ENCODE measurements at regions not wholly inside any gene's neighbourhood (a gene's known extent, or its start where the extent isn't known, plus 50 kb on each side); places are given as distances from the start of the nearest gene placed in this dataset.

DNA sequence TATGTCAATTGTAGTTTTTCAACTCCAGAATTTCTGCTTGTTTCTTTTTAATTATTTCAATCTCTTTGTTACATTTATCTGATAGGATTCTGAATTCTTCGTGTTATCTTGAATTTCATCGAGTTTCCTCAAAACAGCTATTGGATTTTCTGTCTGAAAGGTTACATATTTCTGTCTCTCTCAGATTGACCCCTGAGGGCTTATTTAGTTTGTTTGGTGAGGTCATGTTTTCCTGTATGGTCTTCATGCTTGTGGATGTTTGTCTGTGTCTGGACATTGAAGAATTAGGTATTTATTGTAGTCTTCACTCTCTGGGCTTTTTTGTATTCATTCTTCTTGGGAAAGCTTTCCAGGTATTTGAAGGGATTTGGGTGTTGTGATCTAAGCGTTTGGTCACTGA, 85.6 kb downstream of the SNAPC1 start:
- no peaks in the 10 kb centered on the region for H3K4me1 ChIP-seq
- 77 to 79% methylated on average over 3 of the region's 3 CpGs for WGBS, 2 donors
- intact Hi-C loops (cut with DNase I): no loop called here
- no peak overlapping the region for H3K27ac ChIP-seq
- H3K27me3 ChIP-seq: no peaks in the 10 kb centered on the region
- no peaks in the 10 kb centered on the region for H3K36me3 ChIP-seq
- FAIRE-seq: no peak
- TF ChIP-seq, protein P1, sequence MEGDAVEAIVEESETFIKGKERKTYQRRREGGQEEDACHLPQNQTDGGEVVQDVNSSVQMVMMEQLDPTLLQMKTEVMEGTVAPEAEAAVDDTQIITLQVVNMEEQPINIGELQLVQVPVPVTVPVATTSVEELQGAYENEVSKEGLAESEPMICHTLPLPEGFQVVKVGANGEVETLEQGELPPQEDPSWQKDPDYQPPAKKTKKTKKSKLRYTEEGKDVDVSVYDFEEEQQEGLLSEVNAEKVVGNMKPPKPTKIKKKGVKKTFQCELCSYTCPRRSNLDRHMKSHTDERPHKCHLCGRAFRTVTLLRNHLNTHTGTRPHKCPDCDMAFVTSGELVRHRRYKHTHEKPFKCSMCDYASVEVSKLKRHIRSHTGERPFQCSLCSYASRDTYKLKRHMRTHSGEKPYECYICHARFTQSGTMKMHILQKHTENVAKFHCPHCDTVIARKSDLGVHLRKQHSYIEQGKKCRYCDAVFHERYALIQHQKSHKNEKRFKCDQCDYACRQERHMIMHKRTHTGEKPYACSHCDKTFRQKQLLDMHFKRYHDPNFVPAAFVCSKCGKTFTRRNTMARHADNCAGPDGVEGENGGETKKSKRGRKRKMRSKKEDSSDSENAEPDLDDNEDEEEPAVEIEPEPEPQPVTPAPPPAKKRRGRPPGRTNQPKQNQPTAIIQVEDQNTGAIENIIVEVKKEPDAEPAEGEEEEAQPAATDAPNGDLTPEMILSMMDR (IDR thresholded peaks at IDR 0.05): no peak
- H3K4me3 ChIP-seq: no peak overlapping the region
- DNase-seq: no peak
- no peak for ATAC-seq
- no peaks in the 10 kb centered on the region for H3K9me3 ChIP-seq

DNA sequence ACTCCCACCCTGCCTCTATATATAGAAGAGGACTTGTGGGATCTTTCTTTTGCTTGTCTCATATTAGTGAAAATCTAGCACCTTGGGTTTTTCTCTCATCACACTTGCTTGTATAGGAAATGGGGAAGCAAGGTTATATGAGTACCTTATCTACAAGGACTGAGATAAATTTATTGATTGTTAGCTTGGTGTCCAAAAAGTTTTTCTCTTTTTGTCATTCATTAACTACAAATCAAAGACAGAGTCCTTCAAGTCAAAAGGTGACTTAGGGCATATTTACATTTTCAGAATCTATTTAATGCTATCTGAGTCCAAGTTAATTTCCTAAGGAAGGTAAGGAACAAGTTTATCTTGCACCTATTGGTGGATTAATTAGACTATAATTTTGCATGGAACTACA, 92.7 kb downstream of the SNAPC1 start:
- ATAC-seq: peak; percentile 38 to 87 (median 65)
- Histone ChIP-seq H3K4me1 (peaks cover 5 to 13% (median 12%) of the 10 kb centered on the region in 3 donors), H3K4me3 (no peak overlapping the region), H3K9me3 (no peaks in the 10 kb centered on the region), H3K36me3 (no peaks in the 10 kb centered on the region), H3K27ac (no peak overlapping the region), H3K27me3 (no peaks in the 10 kb centered on the region)
- intact Hi-C loops (cut with DNase I): no loop called here
- TF ChIP-seq, protein P1 (IDR thresholded peaks at IDR 0.05): no peak
- FAIRE-seq: no peak
- DNase-seq: no peak

DNA sequence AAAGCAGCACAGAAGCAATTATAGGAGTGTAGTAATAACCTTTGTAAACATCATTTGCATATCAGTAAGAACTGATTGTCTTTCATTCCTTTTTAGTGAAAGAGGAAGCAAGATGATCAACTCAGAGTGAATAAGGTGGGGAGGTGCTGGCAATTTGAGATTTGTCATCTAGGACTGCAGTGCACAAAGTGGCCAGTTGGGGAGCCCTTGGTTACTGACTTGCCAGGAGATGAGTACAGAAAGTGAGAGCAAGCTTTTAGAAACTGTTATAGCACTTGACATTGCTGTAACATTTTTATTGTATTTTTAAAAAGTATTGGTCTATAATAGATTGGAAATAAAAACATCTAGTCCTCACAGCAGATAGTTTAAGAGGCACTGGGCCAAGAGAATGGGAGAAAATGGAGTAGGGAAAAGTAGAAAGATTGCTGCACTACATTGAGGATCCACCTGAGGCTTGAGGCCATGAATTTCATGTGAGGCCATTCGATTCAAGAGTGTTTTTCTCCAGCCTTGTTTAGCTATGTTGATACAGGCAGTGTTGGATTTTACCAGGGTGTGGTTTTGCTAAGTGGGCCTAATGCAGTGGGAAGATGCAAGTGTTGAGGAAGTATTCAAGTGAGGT, 98.2 kb downstream of the SNAPC1 start:
- H3K4me3 ChIP-seq: no peak overlapping the region
- H3K9me3 ChIP-seq: no peaks in the 10 kb centered on the region
- ATAC-seq: peak; percentile 72 to 94 (median 90)
- 34 to 47% methylated on average over 1 of the region's 1 CpG for WGBS, 2 donors
- H3K27me3 ChIP-seq: no peaks in the 10 kb centered on the region
- no peak overlapping the region for H3K27ac ChIP-seq
- H3K4me1 ChIP-seq: peaks cover 0 to 2% (median 0%) of the 10 kb centered on the region in 3 donors
- TF ChIP-seq, protein P1 (IDR thresholded peaks at IDR 0.05): peak; percentile 55 to 79 (median 58)
- DNase-seq: peak in 5 of 6 donors; percentile 23 to 73 (median 44)
- H3K36me3 ChIP-seq: no peaks in the 10 kb centered on the region
- peak; percentile 5 for FAIRE-seq
- intact Hi-C loops (cut with DNase I): no loop called here

DNA sequence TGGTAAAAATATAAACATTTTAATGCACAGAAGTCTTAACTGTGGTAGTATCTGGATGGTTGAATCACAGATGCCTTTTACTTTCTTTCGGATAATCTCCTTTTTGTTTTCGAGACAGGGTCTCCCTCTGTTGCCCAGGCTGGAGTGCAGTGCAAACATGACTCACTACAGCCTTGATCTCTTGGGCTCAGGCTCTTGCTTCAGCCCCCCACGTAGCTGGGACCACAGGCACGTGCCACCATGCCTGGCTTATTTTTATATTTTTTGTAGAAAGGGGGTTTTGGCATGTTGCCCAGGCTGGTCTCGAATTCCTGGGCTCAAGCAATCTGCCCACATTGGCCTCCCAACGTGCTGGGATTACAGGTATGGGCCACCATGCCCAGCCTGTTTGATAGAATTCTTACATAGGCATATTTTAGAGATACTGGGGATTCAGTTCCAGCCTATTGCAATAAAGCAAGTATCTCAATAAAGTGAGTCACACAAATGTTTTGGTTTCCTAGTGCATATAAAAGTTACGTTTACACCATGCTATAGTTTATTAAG, 99.2 kb downstream of the SNAPC1 start:
- TF ChIP-seq, protein P1 (IDR thresholded peaks at IDR 0.05): no peak
- no peaks in the 10 kb centered on the region for H3K9me3 ChIP-seq
- no peaks in the 10 kb centered on the region for H3K27me3 ChIP-seq
- DNase-seq (no peak), FAIRE-seq (no peak), ATAC-seq (no peak)
- no peaks in the 10 kb centered on the region for H3K4me1 ChIP-seq
- no peaks in the 10 kb centered on the region for H3K36me3 ChIP-seq
- H3K27ac ChIP-seq: no peak overlapping the region
- WGBS, 2 donors: 74 to 75% methylated on average over 7 of the region's 7 CpGs
- no peak overlapping the region for H3K4me3 ChIP-seq
- intact Hi-C loops (cut with DNase I): no loop called here

DNA sequence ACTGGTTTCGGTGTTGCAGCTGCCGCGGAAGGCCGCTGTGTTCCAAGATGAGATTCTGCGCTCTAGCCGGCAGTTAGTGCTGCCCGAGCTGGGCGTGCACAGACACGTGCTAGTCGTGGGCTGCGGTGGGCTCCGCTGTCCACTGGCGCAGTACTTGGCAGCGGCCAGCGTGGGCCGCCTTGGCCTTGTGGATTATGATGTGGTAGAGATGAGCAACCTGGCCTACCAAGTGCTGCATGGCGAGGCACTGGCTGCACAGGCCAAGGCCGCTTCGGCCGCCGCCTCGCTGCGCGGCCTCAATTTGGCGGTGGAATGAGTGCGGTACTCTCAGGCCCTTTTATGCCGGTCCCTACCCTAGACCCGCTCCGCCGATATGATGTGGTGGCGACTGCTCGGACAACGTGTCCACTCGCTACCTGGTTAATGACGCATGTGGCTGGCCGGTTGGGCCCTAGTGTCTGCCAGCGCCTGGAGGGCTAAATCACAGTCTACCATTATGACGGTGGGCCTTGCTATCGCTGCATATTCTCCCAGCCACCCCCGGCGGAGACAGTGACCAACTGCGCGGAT, 102.2 kb downstream of the SNAPC1 start:
- TF ChIP-seq, protein P1 (IDR thresholded peaks at IDR 0.05): no peak
- Histone ChIP-seq H3K27me3 (no peaks in the 10 kb centered on the region), H3K9me3 (no peaks in the 10 kb centered on the region), H3K27ac (no peak overlapping the region), H3K4me1 (no peaks in the 10 kb centered on the region), H3K4me3 (no peak overlapping the region), H3K36me3 (no peaks in the 10 kb centered on the region)
- DNase-seq (no peak), FAIRE-seq (no peak), ATAC-seq (no peak)
- intact Hi-C loops (cut with DNase I): no loop called here
- 95 to 96% methylated on average over 43 of the region's 43 CpGs for WGBS, 2 donors
